K562 (cell line): ENCODE measurements at regions not wholly inside any gene's neighbourhood (a gene's known extent, or its start where the extent isn't known, plus 50 kb on each side); places are given as distances from the start of the nearest gene placed in this dataset.

Experiments
- ATAC-seq: fragments of 200-7000 bp; cut with Tn5 transposase; 3 replicates; pipeline ENCODE4 v1.9.1; 2020; ENCODE audit warnings: moderate library complexity
- BruUV-seq: library from RNA; stranded (reverse); fragments of 400-500 nt; replicated peaks from 2 replicates; lab custom pipeline; 2021; lab: Mats Ljungman, UMichigan
- CTCF ChIA-PET: fragments of 300-600 bp; formaldehyde crosslinking; extraction: SDS; loops from one replicate; lab custom pipeline; 2021; ENCODE audit warnings: low intra/inter-chr PET ratio; lab: Yijun Ruan, JAX
- POLR2A ChIA-PET: fragments of 300-600, 350-650 bp; sonication (Branson Sonifier 250); formaldehyde crosslinking; extraction: SDS; loops from one replicate; lab custom pipeline; 2021; ENCODE audit warnings: antibody characterized with exemption, inconsistent platforms; lab: Yijun Ruan, JAX
- DNase-seq, 4 experiments: peaks; one replicate each; pipeline versions ENCODE4 v3.0.0 to v3.0.0-alpha.2; 2011 to 2018; ENCODE audit warnings: low spot score in 3 of 4, mixed read lengths in 3 of 4; ENCODE audit errors: extremely low read depth in 1 of 4
- FAIRE-seq: peaks from 2 replicates; lab custom pipeline; 2011; peaks lifted over from hg19 to GRCh38; lab: Jason Lieb, UNC
- H2AFZ ChIP-seq: 2 replicates; pipeline ENCODE4 v1.6.0; 2011; ENCODE audit warnings: low read depth, low read length, control low read depth, inconsistent platforms
- H3K27ac ChIP-seq: fragments of 200-600 bp; 3 replicates; pipeline ENCODE4 v1.8.0; 2011; ENCODE audit warnings: low read depth, mild to moderate bottlenecking, control low read depth, inconsistent platforms, low read length, moderate library complexity, mixed read lengths; ENCODE audit errors: extremely low read depth
- H3K27me3 ChIP-seq, 2 experiments: fragments of 300-600 bp in 1 of 2; 2 replicates in 1 of 2; 3 replicates in 1 of 2; pipeline versions ENCODE4 v1.6.0 to v1.8.0; 2011; ENCODE audit warnings: inconsistent platforms in 2 of 2, low read length in 2 of 2, mild to moderate bottlenecking in 1 of 2, mixed read lengths in 1 of 2, moderate library complexity in 1 of 2; ENCODE audit not compliant: control insufficient read depth in 2 of 2, insufficient read depth in 2 of 2
- H3K36me3 ChIP-seq: fragments of 300-600 bp; 3 replicates; pipeline ENCODE4 v1.8.0; 2011; ENCODE audit warnings: mild to moderate bottlenecking, low read length, inconsistent platforms; ENCODE audit not compliant: control insufficient read depth, insufficient read depth
- H3K4me1 ChIP-seq, 2 experiments: fragments of 200-600 bp in 1 of 2; replicated peaks in 1 of 2; 2 replicates in 1 of 2; 3 replicates in 1 of 2; pipeline versions ENCODE4 v1.5.1 to v1.8.0; 2011; ENCODE audit warnings: inconsistent platforms in 2 of 2, low read length in 2 of 2, mild to moderate bottlenecking in 1 of 2, mixed read lengths in 1 of 2, moderate library complexity in 1 of 2; ENCODE audit not compliant: control insufficient read depth in 2 of 2, insufficient read depth in 2 of 2
- H3K4me2 ChIP-seq: 2 replicates; pipeline ENCODE4 v1.6.1; 2011; ENCODE audit warnings: low read length, control low read depth, inconsistent platforms, mixed read lengths; ENCODE audit not compliant: insufficient read depth
- H3K4me3 ChIP-seq: fragments of 200-600 bp; sonication (generic), shearing (Covaris generic); 2 replicates; pipeline ENCODE4 v1.5.1; 2016; ENCODE audit warnings: control low read depth, inconsistent platforms
- H3K79me2 ChIP-seq: fragments of 200-600 bp; 3 replicates; pipeline ENCODE4 v1.8.0; 2011; ENCODE audit warnings: low read length, inconsistent platforms; ENCODE audit not compliant: control insufficient read depth, insufficient read depth
- H3K9ac ChIP-seq, 2 experiments: 2 replicates each; pipeline versions ENCODE4 v1.6.0 to v1.6.1; 2011; ENCODE audit warnings: low read depth in 2 of 2, low read length in 2 of 2, control low read depth in 1 of 2, inconsistent platforms in 1 of 2, mild to moderate bottlenecking in 1 of 2, mixed read lengths in 1 of 2; ENCODE audit not compliant: insufficient read depth in 1 of 2
- H3K9me1 ChIP-seq: one replicate; pipeline ENCODE4 v1.6.0; 2011; ENCODE audit warnings: inconsistent platforms, mild to moderate bottlenecking, low read length, moderate library complexity; ENCODE audit not compliant: control insufficient read depth, insufficient read depth
- H3K9me3 ChIP-seq: replicated peaks from 2 replicates; pipeline ENCODE4 v1.5.1; 2011; ENCODE audit warnings: low read depth, low read length, inconsistent platforms; ENCODE audit not compliant: control insufficient read depth, insufficient read depth
- H4K20me1 ChIP-seq: replicated peaks from 2 replicates; pipeline ENCODE4 v1.6.1; 2011; ENCODE audit warnings: low read length, inconsistent platforms, mixed read lengths; ENCODE audit not compliant: control insufficient read depth, insufficient read depth
- CREM ChIP-seq: IDR thresholded peaks from 2 replicates; pipeline ENCODE4 v1.6.1; 2014; ENCODE audit warnings: antibody characterized with exemption, low read depth
- EP400 ChIP-seq: fragments of 450-650 bp; IDR thresholded peaks from 2 replicates; pipeline ENCODE4 v1.6.1; 2017; ENCODE audit warnings: antibody characterized with exemption, mild to moderate bottlenecking, moderate library complexity
- HMGN3 ChIP-seq: IDR thresholded peaks from 2 replicates; pipeline ENCODE4 v1.6.1; 2011; ENCODE audit warnings: borderline replicate concordance, low read depth, mild to moderate bottlenecking, mixed read lengths, low read length; ENCODE audit not compliant: insufficient read length; ENCODE audit errors: extremely low read depth
- KLF13 ChIP-seq: fragments of 450-650 bp; IDR thresholded peaks from 2 replicates; pipeline ENCODE4 v1.6.1; 2016; ENCODE audit warnings: missing genetic modification characterization, low read depth, mild to moderate bottlenecking, missing compliant biosample characterization, moderate library complexity, borderline replicate concordance
- LCOR ChIP-seq: sonication (generic); formaldehyde crosslinking; IDR thresholded peaks from 2 replicates; pipeline ENCODE4 v1.8.0; 2022; ENCODE audit warnings: mild to moderate bottlenecking, missing genetic modification reagents
- MCM7 ChIP-seq, 2 experiments: fragments of 450-650 bp; IDR thresholded peaks; 2 replicates each; pipeline ENCODE4 v1.6.1; 2016 to 2018
- NCOA6 ChIP-seq: fragments of 450-650 bp; IDR thresholded peaks from 2 replicates; pipeline ENCODE4 v1.6.1; 2017; ENCODE audit warnings: mild to moderate bottlenecking
- PRPF4 ChIP-seq: fragments of 200-400 bp; formaldehyde crosslinking; IDR thresholded peaks from one replicate; pipeline ENCODE4 v1.6.1; 2017; ENCODE audit warnings: low read length, low read depth, mild to moderate bottlenecking; ENCODE audit not compliant: insufficient read depth, poor library complexity, severe bottlenecking
- SAP30 ChIP-seq: fragments of 200-600 bp; sonication (generic); IDR thresholded peaks from 2 replicates; pipeline ENCODE4 v1.6.1; 2012; ENCODE audit warnings: borderline replicate concordance, low read depth, mild to moderate bottlenecking, moderate library complexity, low read length, control low read depth, inconsistent platforms; ENCODE audit not compliant: insufficient read depth, poor library complexity, severe bottlenecking
- STAT5A ChIP-seq: IDR thresholded peaks from 2 replicates; pipeline ENCODE4 v1.6.1; 2012; ENCODE audit warnings: low read length, inconsistent platforms, borderline replicate concordance
- THRB ChIP-seq: fragments of 450-650 bp; formaldehyde crosslinking; conservative IDR thresholded peaks from 2 replicates; pipeline ENCODE4 v1.4.0; 2022; ENCODE audit warnings: mild to moderate bottlenecking, missing genetic modification characterization
- USF1 ChIP-seq: sonication (generic); formaldehyde crosslinking; IDR thresholded peaks from 2 replicates; pipeline ENCODE4 v1.9.0; 2022; ENCODE audit warnings: mild to moderate bottlenecking, missing genetic modification reagents
- ZBED1 ChIP-seq: IDR thresholded peaks from 2 replicates; pipeline ENCODE4 v1.6.1; 2014
- ZNF184 ChIP-seq: sonication (generic); formaldehyde crosslinking; IDR thresholded peaks from 2 replicates; pipeline ENCODE4 v1.5.0; 2020; ENCODE audit warnings: missing genetic modification reagents
- ZNF354B ChIP-seq: fragments of 250-450 bp; sonication (Bioruptor Pico); IDR thresholded peaks from 2 replicates; pipeline ENCODE4 v1.4.0; 2020
- ZNF395 ChIP-seq: fragments of 200-800 bp; sonication (Bioruptor generic); IDR thresholded peaks from 2 replicates; pipeline ENCODE4 v1.6.1; 2017; ENCODE audit warnings: missing genetic modification characterization, missing compliant biosample characterization
- in situ Hi-C: fragments of 300-500 bp; cut with MboI; formaldehyde crosslinking; loops from 4 replicates; pipeline ENCODE4 v1.15.0; 2018; ENCODE audit warnings: inconsistent platforms, mixed read lengths
- intact Hi-C: fragments of 100-400 bp; cut with micrococcal nuclease; formaldehyde crosslinking; loops from 2 replicates; pipeline ENCODE4 v1.14.2; 2022
- TF ChIP-seq, protein P1 (sequence below): fragments of 250-450 bp; sonication (Bioruptor Pico); IDR thresholded peaks from 2 replicates; pipeline ENCODE4 v1.4.0; 2020
- TF ChIP-seq, protein P2 (sequence below): fragments of 450-650 bp; IDR thresholded peaks from one replicate; pipeline ENCODE4 v1.6.1; 2018; ENCODE audit warnings: mild to moderate bottlenecking, moderate library complexity; ENCODE audit not compliant: partially characterized antibody

DNA sequence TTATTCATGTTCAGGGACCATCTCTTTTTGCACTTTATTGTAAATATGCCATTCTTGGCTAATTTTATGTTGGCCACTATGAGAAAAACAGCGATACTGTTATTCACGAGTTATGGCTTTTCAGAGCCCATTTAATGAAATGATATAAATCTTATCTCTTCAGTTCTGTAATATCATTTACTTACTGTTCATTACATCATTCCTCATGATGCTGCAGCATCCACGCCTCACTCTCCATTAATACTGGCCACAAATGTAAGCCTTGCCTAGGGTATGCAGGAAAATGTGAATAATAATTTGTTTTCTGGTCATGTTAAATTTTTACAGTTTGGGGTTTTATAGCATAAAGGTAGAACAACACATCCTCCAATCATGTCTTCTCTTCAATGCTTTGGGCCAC, 639.6 kb downstream of the SMARCA1 start (continued):
- TF ChIP-seq ZNF395: no peak
- no peak for TF ChIP-seq NCOA6
- TF ChIP-seq STAT5A: no peak
- no peak for TF ChIP-seq KLF13 (tag)
- no peak for TF ChIP-seq ZBED1
- no peak for TF ChIP-seq SAP30

GRCh38 chrX:128870361-128870760, 652.9 kb downstream of the SMARCA1 start:
- ChIA-PET POLR2A (no interaction called here), CTCF (no interaction called here)
- intact Hi-C loops (no loop called here), in situ Hi-C loops (no loop called here)
- Histone ChIP-seq H3K4me2 (no peak overlapping the region), H3K4me3 (no peak overlapping the region), H3K4me1 (no peaks in the 10 kb centered on the region), H3K9ac (no peak overlapping the region), H2AFZ (no peak overlapping the region), H4K20me1 (no peaks in the 10 kb centered on the region), H3K27me3 (no peaks in the 10 kb centered on the region), H3K79me2 (no peaks in the 10 kb centered on the region), H3K9me1 (no peaks in the 10 kb centered on the region), H3K36me3 (no peaks in the 10 kb centered on the region), H3K9me3 (no peaks in the 10 kb centered on the region), H3K27ac (no peak overlapping the region)
- ATAC-seq (no peak), DNase-seq (no peak), FAIRE-seq (no peak)
- BruUV-seq: no TSS peak
- no peak for TF ChIP-seq ZNF184
- TF ChIP-seq USF1 (CRISPR knock-in tag): no peak
- TF ChIP-seq CREM: no peak
- TF ChIP-seq MCM7 (IDR thresholded peaks at IDR 0.05): no peak
- no peak for TF ChIP-seq THRB (CRISPR knock-in tag)
- TF ChIP-seq LCOR: no peak
- TF ChIP-seq, protein P1, sequence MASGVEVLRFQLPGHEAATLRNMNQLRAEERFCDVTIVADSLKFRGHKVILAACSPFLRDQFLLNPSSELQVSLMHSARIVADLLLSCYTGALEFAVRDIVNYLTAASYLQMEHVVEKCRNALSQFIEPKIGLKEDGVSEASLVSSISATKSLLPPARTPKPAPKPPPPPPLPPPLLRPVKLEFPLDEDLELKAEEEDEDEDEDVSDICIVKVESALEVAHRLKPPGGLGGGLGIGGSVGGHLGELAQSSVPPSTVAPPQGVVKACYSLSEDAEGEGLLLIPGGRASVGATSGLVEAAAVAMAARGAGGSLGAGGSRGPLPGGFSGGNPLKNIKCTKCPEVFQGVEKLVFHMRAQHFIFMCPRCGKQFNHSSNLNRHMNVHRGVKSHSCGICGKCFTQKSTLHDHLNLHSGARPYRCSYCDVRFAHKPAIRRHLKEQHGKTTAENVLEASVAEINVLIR: no peak
- TF ChIP-seq HMGN3: no peak
- TF ChIP-seq, protein P2, sequence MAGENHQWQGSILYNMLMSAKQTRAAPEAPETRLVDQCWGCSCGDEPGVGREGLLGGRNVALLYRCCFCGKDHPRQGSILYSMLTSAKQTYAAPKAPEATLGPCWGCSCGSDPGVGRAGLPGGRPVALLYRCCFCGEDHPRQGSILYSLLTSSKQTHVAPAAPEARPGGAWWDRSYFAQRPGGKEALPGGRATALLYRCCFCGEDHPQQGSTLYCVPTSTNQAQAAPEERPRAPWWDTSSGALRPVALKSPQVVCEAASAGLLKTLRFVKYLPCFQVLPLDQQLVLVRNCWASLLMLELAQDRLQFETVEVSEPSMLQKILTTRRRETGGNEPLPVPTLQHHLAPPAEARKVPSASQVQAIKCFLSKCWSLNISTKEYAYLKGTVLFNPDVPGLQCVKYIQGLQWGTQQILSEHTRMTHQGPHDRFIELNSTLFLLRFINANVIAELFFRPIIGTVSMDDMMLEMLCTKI: no peak
- TF ChIP-seq ZNF354B (CRISPR knock-in tag): no peak
- TF ChIP-seq PRPF4: no peak
- TF ChIP-seq EP400: no peak
